ENCODE measurements at regions not wholly inside any gene's neighbourhood (a gene's known extent, or its start where the extent isn't known, plus 50 kb on each side); places are given as distances from the start of the nearest gene placed in this dataset.
A peak's percentile ranks its signal among the peaks of the same experiment; 100 is the strongest.

DNA sequence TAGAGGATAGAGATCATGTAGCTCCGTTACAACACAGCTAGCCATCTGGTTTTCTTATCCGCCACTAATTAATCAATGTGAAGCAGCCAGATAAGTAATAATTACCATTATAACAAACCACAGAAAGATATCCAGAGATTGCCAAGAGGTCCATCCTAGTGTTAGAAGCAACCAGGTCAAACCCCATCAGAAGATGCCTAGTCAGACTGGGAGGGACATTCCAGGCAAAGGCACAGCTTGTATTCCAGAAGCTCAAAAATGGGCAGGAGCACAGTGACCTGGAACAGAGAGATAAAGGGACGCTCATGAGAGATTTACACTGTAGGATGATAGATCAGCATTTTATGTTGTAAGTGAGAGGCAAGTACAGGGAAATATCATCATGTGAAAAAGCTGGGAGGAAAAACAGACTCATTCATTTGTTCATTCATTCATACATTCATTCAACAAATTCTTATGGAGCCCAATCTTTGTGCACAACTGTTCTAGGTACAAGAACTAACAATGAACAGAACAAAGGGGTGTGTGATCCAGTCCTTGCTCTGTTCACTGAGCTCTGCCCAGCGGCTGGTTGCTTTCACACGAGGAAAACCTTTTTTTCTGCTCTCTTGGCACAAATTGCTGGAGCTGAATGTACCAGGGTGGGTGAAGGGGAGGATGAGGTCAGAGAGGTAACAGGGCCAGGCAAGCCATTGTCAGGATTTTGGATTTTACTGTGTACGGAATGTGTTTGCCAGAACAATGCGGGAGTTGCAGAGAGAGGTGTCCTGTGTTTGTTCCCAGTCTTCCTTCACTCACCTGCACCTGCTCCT, 240.8 kb upstream of the FGGY start:
- no peaks in the 10 kb centered on the region for H3K9me3 ChIP-seq (ENCODE audit: low read depth)
- H3K4me1 ChIP-seq (ENCODE audit: insufficient read depth): peaks cover 37% of the 10 kb centered on the region
- TF ChIP-seq EZH2phosphoT487 (IDR thresholded peaks at IDR 0.05; ENCODE audit: low read depth, severe bottlenecking, unreplicated experiment) (no peak), EZH2 (IDR thresholded peaks at IDR 0.05; ENCODE audit: borderline replicate concordance) (no peak)
- TF ChIP-seq, protein P1, sequence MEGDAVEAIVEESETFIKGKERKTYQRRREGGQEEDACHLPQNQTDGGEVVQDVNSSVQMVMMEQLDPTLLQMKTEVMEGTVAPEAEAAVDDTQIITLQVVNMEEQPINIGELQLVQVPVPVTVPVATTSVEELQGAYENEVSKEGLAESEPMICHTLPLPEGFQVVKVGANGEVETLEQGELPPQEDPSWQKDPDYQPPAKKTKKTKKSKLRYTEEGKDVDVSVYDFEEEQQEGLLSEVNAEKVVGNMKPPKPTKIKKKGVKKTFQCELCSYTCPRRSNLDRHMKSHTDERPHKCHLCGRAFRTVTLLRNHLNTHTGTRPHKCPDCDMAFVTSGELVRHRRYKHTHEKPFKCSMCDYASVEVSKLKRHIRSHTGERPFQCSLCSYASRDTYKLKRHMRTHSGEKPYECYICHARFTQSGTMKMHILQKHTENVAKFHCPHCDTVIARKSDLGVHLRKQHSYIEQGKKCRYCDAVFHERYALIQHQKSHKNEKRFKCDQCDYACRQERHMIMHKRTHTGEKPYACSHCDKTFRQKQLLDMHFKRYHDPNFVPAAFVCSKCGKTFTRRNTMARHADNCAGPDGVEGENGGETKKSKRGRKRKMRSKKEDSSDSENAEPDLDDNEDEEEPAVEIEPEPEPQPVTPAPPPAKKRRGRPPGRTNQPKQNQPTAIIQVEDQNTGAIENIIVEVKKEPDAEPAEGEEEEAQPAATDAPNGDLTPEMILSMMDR (IDR thresholded peaks at IDR 0.05; ENCODE audit: poor library complexity): no peak
- no peaks in the 10 kb centered on the region for H3K9me2 ChIP-seq (replicated peaks; ENCODE audit: insufficient read depth)
- no peaks in the 10 kb centered on the region for H3K79me2 ChIP-seq
- no peak for DNase-seq (ENCODE audit: low spot score)
- H3K27me3 ChIP-seq: no peaks in the 10 kb centered on the region
- peak overlapping the region; percentile 83 for H3K27ac ChIP-seq
- peak overlapping the region; percentile 48 for H3K4me2 ChIP-seq
- no peak overlapping the region for H2AFZ ChIP-seq
- H3K4me3 ChIP-seq: no peak overlapping the region
- WGBS (ENCODE audit: low lambda C conversion rate, missing lambda C conversion rate): 76% methylated on average over 7 of the region's 7 CpGs
- no peaks in the 10 kb centered on the region for H4K20me1 ChIP-seq (ENCODE audit: insufficient read depth, poor library complexity, severe bottlenecking)
- no peaks in the 10 kb centered on the region for H3K36me3 ChIP-seq (replicated peaks; ENCODE audit: insufficient read depth, low read depth)

DNA sequence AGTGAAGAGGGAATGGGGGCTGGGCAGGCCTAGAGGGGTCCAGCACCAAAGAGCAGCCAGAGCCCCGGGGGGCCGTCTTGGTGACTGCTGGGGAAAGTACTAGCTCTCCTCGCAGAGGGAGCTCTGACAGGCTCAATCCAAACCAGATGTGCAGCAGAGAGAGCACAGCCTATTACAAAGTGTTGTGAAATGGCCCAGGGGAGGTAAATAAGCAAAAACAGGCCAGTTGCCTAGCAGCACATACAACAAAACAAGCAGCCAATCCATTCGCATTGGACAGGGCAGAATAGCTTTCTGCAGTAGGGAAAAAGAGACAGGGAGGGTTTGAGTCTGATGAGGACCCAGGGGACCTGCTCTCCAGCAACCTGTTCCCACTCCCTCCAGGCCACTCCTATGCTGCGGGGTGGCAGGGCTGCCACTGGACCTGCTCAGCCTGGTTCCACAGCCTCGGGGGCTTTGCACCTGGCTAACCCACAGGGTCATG, 239.6 kb upstream of the FGGY start:
- Histone ChIP-seq H3K4me1 (ENCODE audit: insufficient read depth) (peaks cover 35% of the 10 kb centered on the region), H3K4me2 (peak overlapping the region; percentile 48), H3K4me3 (no peak overlapping the region), H3K36me3 (replicated peaks; ENCODE audit: insufficient read depth, low read depth) (no peaks in the 10 kb centered on the region), H3K79me2 (no peaks in the 10 kb centered on the region), H3K27ac (peak overlapping the region; percentile 83), H3K9me3 (ENCODE audit: low read depth) (no peaks in the 10 kb centered on the region), H4K20me1 (ENCODE audit: insufficient read depth, poor library complexity, severe bottlenecking) (no peaks in the 10 kb centered on the region), H2AFZ (no peak overlapping the region), H3K9me2 (replicated peaks; ENCODE audit: insufficient read depth) (no peaks in the 10 kb centered on the region), H3K27me3 (no peaks in the 10 kb centered on the region)
- 26% methylated on average over 6 of the region's 6 CpGs for WGBS (ENCODE audit: low lambda C conversion rate, missing lambda C conversion rate)
- DNase-seq (ENCODE audit: low spot score): peak; percentile 91
- TF ChIP-seq, protein P1 (IDR thresholded peaks at IDR 0.05; ENCODE audit: poor library complexity): peak; percentile 2
- no peak for TF ChIP-seq EZH2phosphoT487 (IDR thresholded peaks at IDR 0.05; ENCODE audit: low read depth, severe bottlenecking, unreplicated experiment)

DNA sequence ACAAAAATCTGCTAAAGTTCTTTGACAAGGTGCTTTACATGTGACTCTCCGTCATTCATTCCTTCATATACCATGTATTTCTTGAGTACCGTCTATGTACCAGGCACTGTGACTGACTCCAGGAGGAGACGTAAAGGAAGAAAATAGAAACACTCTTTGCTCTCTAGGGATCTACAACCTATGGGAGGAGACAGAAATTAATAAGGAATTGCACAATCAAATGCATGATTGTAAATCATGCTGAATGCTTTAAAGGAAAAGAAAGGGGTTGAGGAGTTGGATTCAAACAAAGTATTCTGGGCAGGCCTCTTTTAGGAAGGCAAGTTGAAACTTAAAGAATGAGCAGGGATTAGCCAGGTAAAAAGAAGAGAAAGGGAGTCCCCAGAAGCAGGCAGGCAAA, 239.1 kb upstream of the FGGY start:
- Histone ChIP-seq H3K27me3 (no peaks in the 10 kb centered on the region), H3K4me2 (peak overlapping the region; percentile 24), H3K36me3 (replicated peaks; ENCODE audit: insufficient read depth, low read depth) (no peaks in the 10 kb centered on the region), H4K20me1 (ENCODE audit: insufficient read depth, poor library complexity, severe bottlenecking) (no peaks in the 10 kb centered on the region), H3K9me2 (replicated peaks; ENCODE audit: insufficient read depth) (no peaks in the 10 kb centered on the region), H3K4me1 (ENCODE audit: insufficient read depth) (peaks cover 31% of the 10 kb centered on the region), H3K79me2 (no peaks in the 10 kb centered on the region), H3K9me3 (ENCODE audit: low read depth) (no peaks in the 10 kb centered on the region), H3K4me3 (no peak overlapping the region), H2AFZ (no peak overlapping the region), H3K27ac (peak overlapping the region; percentile 71)
- TF ChIP-seq EZH2phosphoT487 (IDR thresholded peaks at IDR 0.05; ENCODE audit: low read depth, severe bottlenecking, unreplicated experiment): no peak
- TF ChIP-seq EZH2 (IDR thresholded peaks at IDR 0.05; ENCODE audit: borderline replicate concordance): no peak
- TF ChIP-seq, protein P1 (IDR thresholded peaks at IDR 0.05; ENCODE audit: poor library complexity): no peak
- DNase-seq (ENCODE audit: low spot score): no peak
- WGBS (ENCODE audit: low lambda C conversion rate, missing lambda C conversion rate): 91% methylated on average over 3 of the region's 3 CpGs

All from hepatocyte (in vitro differentiated cells).